GM23338 (cell line): ENCODE measurements at regions not wholly inside any gene's neighbourhood (a gene's known extent, or its start where the extent isn't known, plus 50 kb on each side); places are given as distances from the start of the nearest gene placed in this dataset.

Source experiments
- ATAC-seq: fragments of 200-7000 bp; cut with Tn5 transposase; 3 replicates; pipeline ENCODE4 v1.9.1; 2020
- DNase-seq: peaks from one replicate; pipeline ENCODE4 v3.0.0-alpha.2; 2015; ENCODE audit warnings: low spot score
- H2AFZ ChIP-seq: fragments of 200-600 bp; sonication (generic); 2 replicates; pipeline ENCODE4 v1.8.0; 2016; ENCODE audit warnings: antibody characterized with exemption, mild to moderate bottlenecking, moderate library complexity
- H3F3A ChIP-seq: fragments of 200-600 bp; sonication (generic); replicated peaks from 2 replicates; pipeline ENCODE4 v1.8.0; 2017; ENCODE audit warnings: antibody characterized with exemption, mixed run types, low read depth
- H3K27ac ChIP-seq: fragments of 200-600 bp; sonication (generic); 2 replicates; pipeline ENCODE4 v1.6.1; 2016; ENCODE audit warnings: low read depth
- H3K27me3 ChIP-seq: fragments of 200-600 bp; sonication (generic); 2 replicates; pipeline ENCODE4 v1.8.0; 2016; ENCODE audit warnings: mild to moderate bottlenecking, mixed run types, moderate library complexity; ENCODE audit not compliant: insufficient read depth
- H3K36me3 ChIP-seq: fragments of 200-600 bp; sonication (generic); 2 replicates; pipeline ENCODE4 v1.8.0; 2016; ENCODE audit warnings: mild to moderate bottlenecking; ENCODE audit not compliant: insufficient read depth
- H3K4me1 ChIP-seq: fragments of 200-600 bp; sonication (generic); 2 replicates; pipeline ENCODE4 v1.8.0; 2016; ENCODE audit warnings: mild to moderate bottlenecking, moderate library complexity; ENCODE audit not compliant: insufficient read depth
- H3K4me2 ChIP-seq: fragments of 200-600 bp; sonication (generic); 2 replicates; pipeline ENCODE4 v1.7.1; 2017; ENCODE audit warnings: mixed run types
- H3K4me3 ChIP-seq: fragments of 200-600 bp; sonication (generic); 2 replicates; pipeline ENCODE4 v1.6.1; 2016; ENCODE audit warnings: mixed run types
- H3K79me2 ChIP-seq: fragments of 200-600 bp; sonication (generic); replicated peaks from 2 replicates; pipeline ENCODE4 v1.8.0; 2017; ENCODE audit warnings: mild to moderate bottlenecking; ENCODE audit not compliant: insufficient read depth
- H3K9me2 ChIP-seq: fragments of 200-600 bp; sonication (generic); 2 replicates; pipeline ENCODE4 v1.8.0; 2017; ENCODE audit not compliant: insufficient read depth
- H4K20me1 ChIP-seq: fragments of 200-600 bp; sonication (generic); replicated peaks from 2 replicates; pipeline ENCODE4 v1.8.0; 2017; ENCODE audit warnings: mild to moderate bottlenecking; ENCODE audit not compliant: insufficient read depth
- H3K27ac Mint-ChIP-seq: 2 replicates; pipeline ENCODE4 v1.8.0; 2020; ENCODE audit warnings: inconsistent platforms, mild to moderate bottlenecking, moderate library complexity, mixed read lengths
- H3K27me3 Mint-ChIP-seq: 3 replicates; pipeline ENCODE4 v1.8.0; 2022; ENCODE audit warnings: low read depth, mild to moderate bottlenecking, moderate library complexity, mixed read lengths, inconsistent platforms; ENCODE audit not compliant: insufficient read depth, poor library complexity
- H3K36me3 Mint-ChIP-seq: 3 replicates; pipeline ENCODE4 v1.8.0; 2021; ENCODE audit warnings: low read depth, mild to moderate bottlenecking, inconsistent platforms, moderate library complexity, mixed read lengths
- H3K4me1 Mint-ChIP-seq: 3 replicates; pipeline ENCODE4 v1.8.0; 2020; ENCODE audit warnings: mild to moderate bottlenecking, inconsistent platforms, mixed read lengths
- H3K4me3 Mint-ChIP-seq: 3 replicates; pipeline ENCODE4 v1.8.0; 2021; ENCODE audit warnings: moderate library complexity, mild to moderate bottlenecking, inconsistent platforms, mixed read lengths
- H3K9me3 Mint-ChIP-seq: 3 replicates; pipeline ENCODE4 v1.8.0; 2020; ENCODE audit warnings: moderate library complexity, mild to moderate bottlenecking, inconsistent platforms, mixed read lengths
- CREB1 ChIP-seq: fragments of 250-450 bp; sonication (Bioruptor Pico); IDR thresholded peaks from 2 replicates; pipeline ENCODE4 v1.5.0; 2020; ENCODE audit warnings: low read depth, mild to moderate bottlenecking, moderate library complexity
- EZH2 ChIP-seq: fragments of 200-600 bp; sonication (generic); IDR thresholded peaks from one replicate; pipeline ENCODE4 v1.8.0; 2017; ENCODE audit warnings: antibody characterized with exemption, mild to moderate bottlenecking, low read depth; ENCODE audit not compliant: unreplicated experiment
- EZH2phosphoT487 ChIP-seq: fragments of 200-600 bp; sonication (generic); IDR thresholded peaks from one replicate; pipeline ENCODE4 v1.8.1; 2018; ENCODE audit warnings: antibody characterized with exemption; ENCODE audit not compliant: unreplicated experiment
- JUNB ChIP-seq: IDR thresholded peaks from one replicate; pipeline ENCODE4 v1.6.1; 2016; ENCODE audit warnings: antibody characterized with exemption; ENCODE audit not compliant: unreplicated experiment
- NANOG ChIP-seq: IDR thresholded peaks from 2 replicates; pipeline ENCODE4 v1.6.1; 2016; ENCODE audit warnings: antibody characterized with exemption, borderline replicate concordance
- POLR2AphosphoS5 ChIP-seq: IDR thresholded peaks from 2 replicates; pipeline ENCODE4 v1.6.1; 2016; ENCODE audit warnings: antibody characterized with exemption, low read depth
- STAT1 ChIP-seq: IDR thresholded peaks from one replicate; pipeline ENCODE4 v1.6.1; 2016; ENCODE audit warnings: antibody characterized with exemption; ENCODE audit not compliant: unreplicated experiment
- ZNF114 ChIP-seq: fragments of 250-450 bp; sonication (Bioruptor Pico); IDR thresholded peaks from 2 replicates; pipeline ENCODE4 v1.5.0; 2020; ENCODE audit warnings: mild to moderate bottlenecking, moderate library complexity
- ZNF331 ChIP-seq: fragments of 250-450 bp; sonication (Bioruptor Pico); IDR thresholded peaks from 2 replicates; pipeline ENCODE4 v1.5.0; 2020; ENCODE audit warnings: low read depth, mild to moderate bottlenecking, moderate library complexity
- TF ChIP-seq, protein P1 (sequence below), 2 experiments: fragments of 200-600 bp in 1 of 2; sonication (generic) in 1 of 2; conservative IDR thresholded peaks; 2 replicates each; pipeline versions ENCODE4 v1.5.1 to v1.6.1; 2016 to 2017; ENCODE audit warnings: antibody characterized with exemption in 2 of 2, low read depth in 2 of 2, mild to moderate bottlenecking in 2 of 2, moderate library complexity in 1 of 2
- TF ChIP-seq, protein P2 (sequence below): IDR thresholded peaks from 2 replicates; pipeline ENCODE4 v1.6.1; 2016; ENCODE audit warnings: antibody characterized with exemption
- TF ChIP-seq, protein P3 (sequence below): fragments of 250-450 bp; sonication (Bioruptor Pico); IDR thresholded peaks from 2 replicates; pipeline ENCODE4 v1.5.0; 2020; ENCODE audit warnings: mild to moderate bottlenecking, moderate library complexity
- TF ChIP-seq, protein P4 (sequence below): IDR thresholded peaks from one replicate; pipeline ENCODE4 v1.6.1; 2018; ENCODE audit warnings: antibody characterized with exemption; ENCODE audit not compliant: unreplicated experiment

DNA sequence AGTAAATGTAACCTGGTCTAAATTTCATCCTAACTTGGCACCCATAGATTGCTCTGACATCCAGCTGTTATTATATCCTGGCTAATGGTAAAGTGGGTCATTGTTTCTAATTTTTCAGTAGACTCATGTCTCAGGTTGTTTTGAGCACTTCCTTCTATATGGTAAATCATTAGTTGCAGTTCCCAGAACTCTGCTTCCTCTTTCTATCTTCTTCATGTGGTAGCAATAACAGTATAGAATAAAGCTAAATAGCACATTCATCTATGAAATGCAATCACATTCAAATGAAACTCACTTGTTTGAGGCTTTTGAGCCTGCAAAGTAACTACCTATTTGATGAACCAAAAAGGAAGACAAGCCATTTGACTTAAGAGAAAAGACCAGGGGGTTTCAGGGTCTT, 65.1 kb upstream of the GZMB start:
- no peaks in the 10 kb centered on the region for H3K36me3 Mint-ChIP-seq
- Histone ChIP-seq H2AFZ (no peak overlapping the region), H3F3A (no peaks in the 10 kb centered on the region), H3K27ac (no peak overlapping the region), H3K27me3 (no peaks in the 10 kb centered on the region), H3K9me2 (no peaks in the 10 kb centered on the region), H3K79me2 (no peaks in the 10 kb centered on the region), H4K20me1 (no peaks in the 10 kb centered on the region), H3K4me2 (no peak overlapping the region), H3K36me3 (no peaks in the 10 kb centered on the region), H3K4me3 (no peak overlapping the region), H3K4me1 (no peaks in the 10 kb centered on the region)
- no peaks in the 10 kb centered on the region for H3K27me3 Mint-ChIP-seq
- DNase-seq (no peak), ATAC-seq (no peak)
- H3K4me3 Mint-ChIP-seq = no peak overlapping the region
- no peak for TF ChIP-seq EZH2phosphoT487
- TF ChIP-seq STAT1 = no peak
- TF ChIP-seq, protein P1, sequence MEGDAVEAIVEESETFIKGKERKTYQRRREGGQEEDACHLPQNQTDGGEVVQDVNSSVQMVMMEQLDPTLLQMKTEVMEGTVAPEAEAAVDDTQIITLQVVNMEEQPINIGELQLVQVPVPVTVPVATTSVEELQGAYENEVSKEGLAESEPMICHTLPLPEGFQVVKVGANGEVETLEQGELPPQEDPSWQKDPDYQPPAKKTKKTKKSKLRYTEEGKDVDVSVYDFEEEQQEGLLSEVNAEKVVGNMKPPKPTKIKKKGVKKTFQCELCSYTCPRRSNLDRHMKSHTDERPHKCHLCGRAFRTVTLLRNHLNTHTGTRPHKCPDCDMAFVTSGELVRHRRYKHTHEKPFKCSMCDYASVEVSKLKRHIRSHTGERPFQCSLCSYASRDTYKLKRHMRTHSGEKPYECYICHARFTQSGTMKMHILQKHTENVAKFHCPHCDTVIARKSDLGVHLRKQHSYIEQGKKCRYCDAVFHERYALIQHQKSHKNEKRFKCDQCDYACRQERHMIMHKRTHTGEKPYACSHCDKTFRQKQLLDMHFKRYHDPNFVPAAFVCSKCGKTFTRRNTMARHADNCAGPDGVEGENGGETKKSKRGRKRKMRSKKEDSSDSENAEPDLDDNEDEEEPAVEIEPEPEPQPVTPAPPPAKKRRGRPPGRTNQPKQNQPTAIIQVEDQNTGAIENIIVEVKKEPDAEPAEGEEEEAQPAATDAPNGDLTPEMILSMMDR (conservative IDR thresholded peaks at IDR 0.05; ENCODE audit: low read depth in 2 of 2) = no peak
- TF ChIP-seq ZNF331 = no peak
- no peak for TF ChIP-seq EZH2
- no peak for TF ChIP-seq CREB1 (CRISPR knock-in tag)
- TF ChIP-seq, protein P2, sequence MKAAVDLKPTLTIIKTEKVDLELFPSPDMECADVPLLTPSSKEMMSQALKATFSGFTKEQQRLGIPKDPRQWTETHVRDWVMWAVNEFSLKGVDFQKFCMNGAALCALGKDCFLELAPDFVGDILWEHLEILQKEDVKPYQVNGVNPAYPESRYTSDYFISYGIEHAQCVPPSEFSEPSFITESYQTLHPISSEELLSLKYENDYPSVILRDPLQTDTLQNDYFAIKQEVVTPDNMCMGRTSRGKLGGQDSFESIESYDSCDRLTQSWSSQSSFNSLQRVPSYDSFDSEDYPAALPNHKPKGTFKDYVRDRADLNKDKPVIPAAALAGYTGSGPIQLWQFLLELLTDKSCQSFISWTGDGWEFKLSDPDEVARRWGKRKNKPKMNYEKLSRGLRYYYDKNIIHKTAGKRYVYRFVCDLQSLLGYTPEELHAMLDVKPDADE = no peak
- TF ChIP-seq POLR2AphosphoS5 = no peak
- no peak for TF ChIP-seq JUNB
- TF ChIP-seq, protein P3, sequence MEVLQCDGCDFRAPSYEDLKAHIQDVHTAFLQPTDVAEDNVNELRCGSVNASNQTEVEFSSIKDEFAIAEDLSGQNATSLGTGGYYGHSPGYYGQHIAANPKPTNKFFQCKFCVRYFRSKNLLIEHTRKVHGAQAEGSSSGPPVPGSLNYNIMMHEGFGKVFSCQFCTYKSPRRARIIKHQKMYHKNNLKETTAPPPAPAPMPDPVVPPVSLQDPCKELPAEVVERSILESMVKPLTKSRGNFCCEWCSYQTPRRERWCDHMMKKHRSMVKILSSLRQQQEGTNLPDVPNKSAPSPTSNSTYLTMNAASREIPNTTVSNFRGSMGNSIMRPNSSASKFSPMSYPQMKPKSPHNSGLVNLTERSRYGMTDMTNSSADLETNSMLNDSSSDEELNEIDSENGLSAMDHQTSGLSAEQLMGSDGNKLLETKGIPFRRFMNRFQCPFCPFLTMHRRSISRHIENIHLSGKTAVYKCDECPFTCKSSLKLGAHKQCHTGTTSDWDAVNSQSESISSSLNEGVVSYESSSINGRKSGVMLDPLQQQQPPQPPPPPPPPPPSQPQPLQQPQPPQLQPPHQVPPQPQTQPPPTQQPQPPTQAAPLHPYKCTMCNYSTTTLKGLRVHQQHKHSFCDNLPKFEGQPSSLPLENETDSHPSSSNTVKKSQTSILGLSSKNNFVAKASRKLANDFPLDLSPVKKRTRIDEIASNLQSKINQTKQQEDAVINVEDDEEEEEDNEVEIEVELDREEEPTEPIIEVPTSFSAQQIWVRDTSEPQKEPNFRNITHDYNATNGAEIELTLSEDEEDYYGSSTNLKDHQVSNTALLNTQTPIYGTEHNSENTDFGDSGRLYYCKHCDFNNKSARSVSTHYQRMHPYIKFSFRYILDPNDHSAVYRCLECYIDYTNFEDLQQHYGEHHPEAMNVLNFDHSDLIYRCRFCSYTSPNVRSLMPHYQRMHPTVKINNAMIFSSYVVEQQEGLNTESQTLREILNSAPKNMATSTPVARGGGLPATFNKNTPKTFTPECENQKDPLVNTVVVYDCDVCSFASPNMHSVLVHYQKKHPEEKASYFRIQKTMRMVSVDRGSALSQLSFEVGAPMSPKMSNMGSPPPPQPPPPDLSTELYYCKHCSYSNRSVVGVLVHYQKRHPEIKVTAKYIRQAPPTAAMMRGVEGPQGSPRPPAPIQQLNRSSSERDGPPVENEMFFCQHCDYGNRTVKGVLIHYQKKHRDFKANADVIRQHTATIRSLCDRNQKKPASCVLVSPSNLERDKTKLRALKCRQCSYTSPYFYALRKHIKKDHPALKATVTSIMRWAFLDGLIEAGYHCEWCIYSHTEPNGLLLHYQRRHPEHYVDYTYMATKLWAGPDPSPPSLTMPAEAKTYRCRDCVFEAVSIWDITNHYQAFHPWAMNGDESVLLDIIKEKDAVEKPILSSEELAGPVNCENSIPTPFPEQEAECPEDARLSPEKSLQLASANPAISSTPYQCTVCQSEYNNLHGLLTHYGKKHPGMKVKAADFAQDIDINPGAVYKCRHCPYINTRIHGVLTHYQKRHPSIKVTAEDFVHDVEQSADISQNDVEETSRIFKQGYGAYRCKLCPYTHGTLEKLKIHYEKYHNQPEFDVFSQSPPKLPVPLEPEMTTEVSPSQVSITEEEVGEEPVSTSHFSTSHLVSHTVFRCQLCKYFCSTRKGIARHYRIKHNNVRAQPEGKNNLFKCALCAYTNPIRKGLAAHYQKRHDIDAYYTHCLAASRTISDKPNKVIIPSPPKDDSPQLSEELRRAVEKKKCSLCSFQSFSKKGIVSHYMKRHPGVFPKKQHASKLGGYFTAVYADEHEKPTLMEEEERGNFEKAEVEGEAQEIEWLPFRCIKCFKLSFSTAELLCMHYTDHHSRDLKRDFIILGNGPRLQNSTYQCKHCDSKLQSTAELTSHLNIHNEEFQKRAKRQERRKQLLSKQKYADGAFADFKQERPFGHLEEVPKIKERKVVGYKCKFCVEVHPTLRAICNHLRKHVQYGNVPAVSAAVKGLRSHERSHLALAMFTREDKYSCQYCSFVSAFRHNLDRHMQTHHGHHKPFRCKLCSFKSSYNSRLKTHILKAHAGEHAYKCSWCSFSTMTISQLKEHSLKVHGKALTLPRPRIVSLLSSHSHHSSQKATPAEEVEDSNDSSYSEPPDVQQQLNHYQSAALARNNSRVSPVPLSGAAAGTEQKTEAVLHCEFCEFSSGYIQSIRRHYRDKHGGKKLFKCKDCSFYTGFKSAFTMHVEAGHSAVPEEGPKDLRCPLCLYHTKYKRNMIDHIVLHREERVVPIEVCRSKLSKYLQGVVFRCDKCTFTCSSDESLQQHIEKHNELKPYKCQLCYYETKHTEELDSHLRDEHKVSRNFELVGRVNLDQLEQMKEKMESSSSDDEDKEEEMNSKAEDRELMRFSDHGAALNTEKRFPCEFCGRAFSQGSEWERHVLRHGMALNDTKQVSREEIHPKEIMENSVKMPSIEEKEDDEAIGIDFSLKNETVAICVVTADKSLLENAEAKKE = no peak
- TF ChIP-seq, protein P4, sequence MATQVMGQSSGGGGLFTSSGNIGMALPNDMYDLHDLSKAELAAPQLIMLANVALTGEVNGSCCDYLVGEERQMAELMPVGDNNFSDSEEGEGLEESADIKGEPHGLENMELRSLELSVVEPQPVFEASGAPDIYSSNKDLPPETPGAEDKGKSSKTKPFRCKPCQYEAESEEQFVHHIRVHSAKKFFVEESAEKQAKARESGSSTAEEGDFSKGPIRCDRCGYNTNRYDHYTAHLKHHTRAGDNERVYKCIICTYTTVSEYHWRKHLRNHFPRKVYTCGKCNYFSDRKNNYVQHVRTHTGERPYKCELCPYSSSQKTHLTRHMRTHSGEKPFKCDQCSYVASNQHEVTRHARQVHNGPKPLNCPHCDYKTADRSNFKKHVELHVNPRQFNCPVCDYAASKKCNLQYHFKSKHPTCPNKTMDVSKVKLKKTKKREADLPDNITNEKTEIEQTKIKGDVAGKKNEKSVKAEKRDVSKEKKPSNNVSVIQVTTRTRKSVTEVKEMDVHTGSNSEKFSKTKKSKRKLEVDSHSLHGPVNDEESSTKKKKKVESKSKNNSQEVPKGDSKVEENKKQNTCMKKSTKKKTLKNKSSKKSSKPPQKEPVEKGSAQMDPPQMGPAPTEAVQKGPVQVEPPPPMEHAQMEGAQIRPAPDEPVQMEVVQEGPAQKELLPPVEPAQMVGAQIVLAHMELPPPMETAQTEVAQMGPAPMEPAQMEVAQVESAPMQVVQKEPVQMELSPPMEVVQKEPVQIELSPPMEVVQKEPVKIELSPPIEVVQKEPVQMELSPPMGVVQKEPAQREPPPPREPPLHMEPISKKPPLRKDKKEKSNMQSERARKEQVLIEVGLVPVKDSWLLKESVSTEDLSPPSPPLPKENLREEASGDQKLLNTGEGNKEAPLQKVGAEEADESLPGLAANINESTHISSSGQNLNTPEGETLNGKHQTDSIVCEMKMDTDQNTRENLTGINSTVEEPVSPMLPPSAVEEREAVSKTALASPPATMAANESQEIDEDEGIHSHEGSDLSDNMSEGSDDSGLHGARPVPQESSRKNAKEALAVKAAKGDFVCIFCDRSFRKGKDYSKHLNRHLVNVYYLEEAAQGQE = no peak
- no peak for TF ChIP-seq NANOG
- no peak for TF ChIP-seq ZNF114 (CRISPR knock-in tag)
- no peaks in the 10 kb centered on the region for H3K4me1 Mint-ChIP-seq
- no peak overlapping the region for H3K27ac Mint-ChIP-seq
- H3K9me3 Mint-ChIP-seq = no peaks in the 10 kb centered on the region
